ENCODE measurements at regions not wholly inside any gene's neighbourhood (a gene's known extent, or its start where the extent isn't known, plus 50 kb on each side); places are given as distances from the start of the nearest gene placed in this dataset.

DNA sequence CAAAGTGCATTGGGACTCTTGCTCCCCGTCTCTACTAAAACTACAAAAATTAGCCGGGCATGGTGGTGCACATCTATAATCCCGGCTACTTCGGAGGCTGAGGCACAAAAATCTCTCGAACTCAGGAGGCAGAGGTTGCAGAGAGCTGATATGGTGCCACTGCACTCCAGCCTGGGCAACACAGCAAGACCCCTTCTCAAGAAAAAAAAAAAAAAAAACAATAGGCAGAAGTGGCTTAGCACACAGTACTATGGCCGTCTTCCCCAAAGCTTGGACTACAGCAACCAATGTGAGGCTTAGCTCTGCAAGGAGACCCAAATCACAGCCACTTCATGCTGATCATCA lies 162.8 kb upstream of the PRDX4 start:
- no peak for DNase-seq
- Histone ChIP-seq H3K27me3 (replicated peaks) (no peaks in the 10 kb centered on the region), H3K36me3 (replicated peaks) (no peaks in the 10 kb centered on the region), H3K4me3 (ENCODE audit: low read depth, low read length) (no peak overlapping the region), H3K27ac (no peak overlapping the region)
- in situ Hi-C loops (cut with HindIII; ENCODE audit: low pct_ligation_motif_present, low sequenced_read_pairs), result no loop called here
- TF ChIP-seq, protein P1, sequence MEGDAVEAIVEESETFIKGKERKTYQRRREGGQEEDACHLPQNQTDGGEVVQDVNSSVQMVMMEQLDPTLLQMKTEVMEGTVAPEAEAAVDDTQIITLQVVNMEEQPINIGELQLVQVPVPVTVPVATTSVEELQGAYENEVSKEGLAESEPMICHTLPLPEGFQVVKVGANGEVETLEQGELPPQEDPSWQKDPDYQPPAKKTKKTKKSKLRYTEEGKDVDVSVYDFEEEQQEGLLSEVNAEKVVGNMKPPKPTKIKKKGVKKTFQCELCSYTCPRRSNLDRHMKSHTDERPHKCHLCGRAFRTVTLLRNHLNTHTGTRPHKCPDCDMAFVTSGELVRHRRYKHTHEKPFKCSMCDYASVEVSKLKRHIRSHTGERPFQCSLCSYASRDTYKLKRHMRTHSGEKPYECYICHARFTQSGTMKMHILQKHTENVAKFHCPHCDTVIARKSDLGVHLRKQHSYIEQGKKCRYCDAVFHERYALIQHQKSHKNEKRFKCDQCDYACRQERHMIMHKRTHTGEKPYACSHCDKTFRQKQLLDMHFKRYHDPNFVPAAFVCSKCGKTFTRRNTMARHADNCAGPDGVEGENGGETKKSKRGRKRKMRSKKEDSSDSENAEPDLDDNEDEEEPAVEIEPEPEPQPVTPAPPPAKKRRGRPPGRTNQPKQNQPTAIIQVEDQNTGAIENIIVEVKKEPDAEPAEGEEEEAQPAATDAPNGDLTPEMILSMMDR (IDR thresholded peaks at IDR 0.05; ENCODE audit: low read depth, low read length, missing control alignments), result no peak

DNA sequence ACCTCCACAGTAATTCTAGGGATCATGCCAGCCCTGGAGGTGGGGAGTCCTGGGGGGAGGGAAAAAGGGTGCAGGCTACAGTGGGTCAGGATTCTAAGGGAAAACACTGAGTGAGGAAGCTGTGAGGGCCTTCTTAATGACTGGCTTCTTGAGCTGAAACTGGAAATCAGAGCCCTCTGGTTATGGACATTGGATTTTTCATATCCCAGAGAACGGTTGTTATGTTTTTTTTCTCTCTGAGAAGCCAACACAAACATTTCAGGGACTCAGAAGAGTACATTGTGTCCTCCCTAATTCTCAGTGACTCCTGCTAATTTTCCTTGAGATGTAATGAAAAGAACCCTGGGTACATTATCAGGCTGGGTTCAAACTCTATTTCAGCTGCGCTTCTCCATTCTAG lies 162.4 kb upstream of the PRDX4 start:
- TF ChIP-seq, protein P1 (IDR thresholded peaks at IDR 0.05; ENCODE audit: low read depth, low read length, missing control alignments), result no peak
- Histone ChIP-seq H3K27ac (no peak overlapping the region), H3K4me3 (ENCODE audit: low read depth, low read length) (no peak overlapping the region), H3K36me3 (replicated peaks) (no peaks in the 10 kb centered on the region), H3K27me3 (replicated peaks) (no peaks in the 10 kb centered on the region)
- in situ Hi-C loops (cut with HindIII; ENCODE audit: low pct_ligation_motif_present, low sequenced_read_pairs), result no loop called here
- no peak for DNase-seq

DNA sequence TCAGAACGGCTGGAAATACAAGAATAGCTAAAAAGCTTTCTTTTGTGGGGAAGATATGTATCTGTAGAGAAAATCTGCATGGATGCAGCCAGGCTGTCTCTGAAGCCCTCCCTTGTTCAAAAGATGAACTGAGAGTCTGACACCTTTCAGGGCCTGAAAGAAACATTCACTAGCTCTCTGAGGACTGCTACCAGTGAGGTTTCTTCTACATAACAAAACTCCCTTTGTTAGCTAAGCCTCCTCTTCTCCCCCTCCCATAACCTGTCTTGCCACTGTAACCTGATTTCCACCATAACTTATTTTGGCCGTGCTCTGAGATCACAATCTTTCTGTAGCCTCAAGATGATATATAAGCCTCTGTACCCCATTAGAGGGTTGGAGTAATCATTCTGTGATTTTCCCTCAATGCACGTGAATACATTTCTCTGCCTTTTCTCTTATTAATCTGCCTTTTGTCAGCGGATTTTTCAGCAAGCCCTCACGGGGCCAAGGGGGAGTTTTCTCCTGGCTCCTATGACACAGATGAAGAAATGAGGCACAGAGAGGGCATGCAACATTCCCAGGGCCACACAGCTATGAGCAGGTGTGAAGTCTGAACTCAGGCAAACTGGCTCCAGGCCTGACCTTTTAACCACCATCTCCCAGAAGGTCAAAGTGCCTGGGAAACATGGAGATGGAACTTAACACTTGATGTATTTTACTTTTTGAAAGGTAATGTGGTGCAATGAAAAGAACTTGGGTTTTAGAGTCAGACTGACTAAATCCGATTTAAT lies 161.6 kb upstream of the PRDX4 start:
- Histone ChIP-seq H3K36me3 (replicated peaks) (no peaks in the 10 kb centered on the region), H3K27me3 (replicated peaks) (no peaks in the 10 kb centered on the region), H3K4me3 (ENCODE audit: low read depth, low read length) (no peak overlapping the region), H3K27ac (no peak overlapping the region)
- in situ Hi-C loops (cut with HindIII; ENCODE audit: low pct_ligation_motif_present, low sequenced_read_pairs), result no loop called here
- TF ChIP-seq, protein P1 (IDR thresholded peaks at IDR 0.05; ENCODE audit: low read depth, low read length, missing control alignments), result no peak
- no peak for DNase-seq

DNA sequence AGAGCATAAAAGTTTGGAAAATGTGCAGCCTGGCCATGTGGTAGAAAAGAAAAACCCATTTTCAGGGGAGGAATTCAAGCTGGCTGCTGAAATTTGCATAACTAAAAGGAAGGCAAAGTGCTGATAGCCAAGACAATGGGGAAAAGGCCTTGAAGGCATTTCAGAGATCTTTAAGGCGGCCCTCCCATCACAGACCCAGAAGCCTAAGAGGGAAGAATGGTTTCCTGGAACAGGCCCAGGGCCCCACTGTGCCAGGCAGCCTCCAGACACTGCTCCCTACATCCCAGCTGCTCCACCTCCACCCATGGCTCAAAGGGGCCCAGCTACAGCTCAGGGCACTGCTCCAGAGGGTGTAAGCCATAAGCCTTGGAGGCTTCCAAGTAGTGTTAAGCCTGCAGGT lies 158.0 kb upstream of the PRDX4 start:
- in situ Hi-C loops (cut with HindIII; ENCODE audit: low pct_ligation_motif_present, low sequenced_read_pairs), result no loop called here
- Histone ChIP-seq H3K27me3 (replicated peaks) (no peaks in the 10 kb centered on the region), H3K36me3 (replicated peaks) (no peaks in the 10 kb centered on the region), H3K27ac (no peak overlapping the region), H3K4me3 (ENCODE audit: low read depth, low read length) (no peak overlapping the region)
- no peak for DNase-seq
- TF ChIP-seq, protein P1 (IDR thresholded peaks at IDR 0.05; ENCODE audit: low read depth, low read length, missing control alignments), result no peak

DNA sequence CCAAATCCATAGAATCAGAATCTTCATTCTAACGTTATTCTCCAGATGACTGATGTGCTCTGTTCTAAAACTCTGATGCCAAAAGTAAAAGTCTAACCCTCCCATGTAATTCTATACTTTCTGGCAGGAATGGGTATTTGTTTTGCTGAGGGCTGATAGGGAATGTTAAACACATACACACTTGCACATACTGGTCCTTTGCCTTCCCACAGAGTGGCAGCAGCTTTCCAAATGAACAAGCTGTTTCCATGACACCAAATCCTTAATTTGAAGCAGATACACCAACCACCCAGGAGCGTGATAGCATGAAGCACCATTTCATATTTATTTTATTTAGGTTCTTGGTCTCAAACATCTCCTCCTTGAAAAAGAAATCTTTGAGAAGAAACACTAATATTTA lies 155.5 kb upstream of the PRDX4 start:
- TF ChIP-seq, protein P1 (IDR thresholded peaks at IDR 0.05; ENCODE audit: low read depth, low read length, missing control alignments), result no peak
- DNase-seq, result no peak
- no peak overlapping the region for H3K4me3 ChIP-seq (ENCODE audit: low read depth, low read length)
- H3K27ac ChIP-seq, result no peak overlapping the region
- H3K36me3 ChIP-seq (replicated peaks), result no peaks in the 10 kb centered on the region
- in situ Hi-C loops (cut with HindIII; ENCODE audit: low pct_ligation_motif_present, low sequenced_read_pairs), result no loop called here
- no peaks in the 10 kb centered on the region for H3K27me3 ChIP-seq (replicated peaks)

DNA sequence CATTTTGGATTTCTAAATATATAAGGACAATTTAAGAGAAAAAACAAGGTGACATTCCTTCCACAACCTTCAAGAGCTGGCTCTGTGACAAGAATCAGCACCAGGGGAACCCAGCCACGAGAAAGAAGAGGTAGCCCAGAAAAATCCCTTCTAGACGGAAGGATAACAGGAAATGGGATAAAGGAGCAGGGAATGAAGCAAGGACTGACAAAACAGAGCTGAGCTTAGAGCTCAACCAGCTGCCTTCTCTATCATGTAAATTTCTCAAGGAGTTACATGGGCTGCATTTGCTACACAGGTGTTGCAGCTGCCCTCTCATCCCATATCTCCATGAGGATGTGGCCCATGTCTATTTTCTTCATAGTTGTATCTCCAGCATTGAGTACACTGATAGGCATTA lies 154.2 kb upstream of the PRDX4 start:
- Histone ChIP-seq H3K36me3 (replicated peaks) (no peaks in the 10 kb centered on the region), H3K27ac (no peak overlapping the region), H3K4me3 (ENCODE audit: low read depth, low read length) (no peak overlapping the region), H3K27me3 (replicated peaks) (no peaks in the 10 kb centered on the region)
- in situ Hi-C loops (cut with HindIII; ENCODE audit: low pct_ligation_motif_present, low sequenced_read_pairs), result no loop called here
- TF ChIP-seq, protein P1 (IDR thresholded peaks at IDR 0.05; ENCODE audit: low read depth, low read length, missing control alignments), result no peak
- no peak for DNase-seq
